CD4-positive, alpha-beta memory T cell (primary cell): ENCODE measurements at regions not wholly inside any gene's neighbourhood (a gene's known extent, or its start where the extent isn't known, plus 50 kb on each side); places are given as distances from the start of the nearest gene placed in this dataset.
"Not testable (repeated sequence)": the region's sequence is repeated elsewhere in the genome, so short reads cannot be mapped to it uniquely, and the experiment has no call there.

ENCODE experiments used
- CTCF ChIA-PET: fragments of 350-600 bp; sonication (Branson Sonifier 250); formaldehyde crosslinking; loops from one replicate; lab custom pipeline; 2021; ENCODE audit warnings: inconsistent platforms; ENCODE audit not compliant: partially characterized antibody; lab: Charles Lee
- POLR2A ChIA-PET: fragments of 350-600 bp; sonication (Branson Sonifier 250); formaldehyde crosslinking; loops from one replicate; lab custom pipeline; 2021; ENCODE audit not compliant: partially characterized antibody; lab: Charles Lee
- DNase-seq, 5 donors: peaks; one replicate each; pipeline versions ENCODE4 v3.0.0 to v3.0.0-alpha.2; 2020 to 2022; ENCODE audit warnings: mixed read lengths in 1 of 5
- H3K27ac ChIP-seq: one replicate; pipeline ENCODE4 v1.7.0; 2013; ENCODE audit warnings: low read depth, low read length
- H3K27me3 ChIP-seq: 2 replicates; pipeline ENCODE4 v1.7.0; 2013; ENCODE audit warnings: mild to moderate bottlenecking, low read length, moderate library complexity; ENCODE audit not compliant: insufficient read depth
- H3K36me3 ChIP-seq: 2 replicates; pipeline ENCODE4 v1.7.0; 2013; ENCODE audit warnings: mild to moderate bottlenecking, low read length, moderate library complexity; ENCODE audit not compliant: insufficient read depth
- H3K4me1 ChIP-seq: 2 replicates; pipeline ENCODE4 v1.7.0; 2013; ENCODE audit warnings: mild to moderate bottlenecking, low read length, moderate library complexity; ENCODE audit not compliant: insufficient read depth
- H3K4me3 ChIP-seq, 2 donors: one replicate each; pipeline ENCODE4 v1.7.0; 2013; ENCODE audit warnings: low read length in 2 of 2, mild to moderate bottlenecking in 1 of 2
- H3K9me3 ChIP-seq, 2 donors: one replicate each; pipeline ENCODE4 v1.7.0; 2013; ENCODE audit warnings: low read length in 2 of 2, control low read depth in 1 of 2; ENCODE audit not compliant: control insufficient read depth in 1 of 2
- H3K27ac Mint-ChIP-seq, 7 donors: one replicate each; pipeline ENCODE4 v1.8.0; 2020 to 2021; ENCODE audit warnings: mixed read lengths in 7 of 7, mild to moderate bottlenecking in 6 of 7, inconsistent platforms in 3 of 7, moderate library complexity in 3 of 7
- H3K27me3 Mint-ChIP-seq, 2 donors: one replicate each; pipeline ENCODE4 v1.8.0; 2020 to 2021; ENCODE audit warnings: mixed read lengths in 2 of 2
- H3K36me3 Mint-ChIP-seq, 2 donors: one replicate each; pipeline ENCODE4 v1.8.0; 2020 to 2021; ENCODE audit warnings: mixed read lengths in 2 of 2, inconsistent platforms in 1 of 2, mild to moderate bottlenecking in 1 of 2
- H3K4me1 Mint-ChIP-seq, 4 donors: one replicate each; pipeline ENCODE4 v1.8.0; 2020 to 2021; ENCODE audit warnings: mixed read lengths in 4 of 4, mild to moderate bottlenecking in 1 of 4
- H3K4me3 Mint-ChIP-seq, 8 donors: one replicate each; pipeline ENCODE4 v1.8.0; 2020 to 2021; ENCODE audit warnings: mixed read lengths in 8 of 8, mild to moderate bottlenecking in 7 of 8, moderate library complexity in 6 of 8, inconsistent platforms in 3 of 8
- H3K9me3 Mint-ChIP-seq, 8 donors: one replicate each; pipeline ENCODE4 v1.8.0; 2020 to 2021; ENCODE audit warnings: mixed read lengths in 8 of 8, mild to moderate bottlenecking in 5 of 8, inconsistent platforms in 3 of 8, moderate library complexity in 1 of 8
- intact Hi-C: fragments of 100-400 bp; cut with micrococcal nuclease; formaldehyde crosslinking; loops from one replicate; pipeline ENCODE4 v1.15.1; 2023

GRCh38 chr21:9740991-9741742, 780.2 kb upstream of the TPTE start:
- H3K27ac Mint-ChIP-seq, POLR2A ChIA-PET, H3K36me3 Mint-ChIP-seq, intact Hi-C loops, H3K36me3 ChIP-seq, H3K9me3 ChIP-seq, H3K27ac ChIP-seq, H3K4me3 Mint-ChIP-seq, H3K4me1 Mint-ChIP-seq, CTCF ChIA-PET, DNase-seq, H3K27me3 Mint-ChIP-seq, H3K4me1 ChIP-seq, H3K4me3 ChIP-seq, H3K27me3 ChIP-seq: not testable (repeated sequence)
- peaks cover 0 to 32% (median 24%) of the 10 kb centered on the region in 8 donors for H3K9me3 Mint-ChIP-seq

GRCh38 chr21:9743566-9743965, 777.8 kb upstream of the TPTE start:
- H3K4me1 ChIP-seq, H3K27ac Mint-ChIP-seq, H3K4me3 Mint-ChIP-seq, H3K4me3 ChIP-seq, H3K27ac ChIP-seq, H3K36me3 Mint-ChIP-seq, H3K27me3 ChIP-seq, POLR2A ChIA-PET, H3K36me3 ChIP-seq, DNase-seq, CTCF ChIA-PET, H3K9me3 ChIP-seq, intact Hi-C loops, H3K27me3 Mint-ChIP-seq, H3K4me1 Mint-ChIP-seq: not testable (repeated sequence)
- peaks cover 0 to 36% (median 23%) of the 10 kb centered on the region in 8 donors for H3K9me3 Mint-ChIP-seq

GRCh38 chr21:9744166-9744565, 777.2 kb upstream of the TPTE start:
- not testable (repeated sequence) for H3K27me3 Mint-ChIP-seq

GRCh38 chr21:9744593-9744992, 776.8 kb upstream of the TPTE start:
- H3K9me3 ChIP-seq, H3K27ac Mint-ChIP-seq, intact Hi-C loops, CTCF ChIA-PET, H3K4me1 Mint-ChIP-seq, H3K4me3 ChIP-seq, DNase-seq, H3K4me1 ChIP-seq, POLR2A ChIA-PET, H3K27me3 ChIP-seq, H3K27ac ChIP-seq, H3K27me3 Mint-ChIP-seq, H3K36me3 ChIP-seq, H3K4me3 Mint-ChIP-seq, H3K36me3 Mint-ChIP-seq: not testable (repeated sequence)
- peaks cover 0 to 30% (median 16%) of the 10 kb centered on the region in 8 donors for H3K9me3 Mint-ChIP-seq

More at GRCh38 chr21:9744166-9744565, 777.2 kb upstream of the TPTE start:
- H3K4me1 Mint-ChIP-seq, H3K9me3 ChIP-seq, H3K36me3 ChIP-seq, H3K4me3 ChIP-seq, CTCF ChIA-PET, DNase-seq, H3K4me1 ChIP-seq, H3K36me3 Mint-ChIP-seq, H3K4me3 Mint-ChIP-seq, H3K27ac Mint-ChIP-seq, intact Hi-C loops, POLR2A ChIA-PET, H3K27ac ChIP-seq, H3K27me3 ChIP-seq: not testable (repeated sequence)
- peaks cover 0 to 34% (median 20%) of the 10 kb centered on the region in 8 donors for H3K9me3 Mint-ChIP-seq

- H3K4me3 Mint-ChIP-seq, H3K36me3 Mint-ChIP-seq, intact Hi-C loops, H3K27me3 Mint-ChIP-seq, H3K36me3 ChIP-seq, H3K4me1 Mint-ChIP-seq, CTCF ChIA-PET, H3K27ac ChIP-seq, H3K9me3 ChIP-seq, POLR2A ChIA-PET, H3K27me3 ChIP-seq, DNase-seq, H3K4me1 ChIP-seq, H3K4me3 ChIP-seq, H3K27ac Mint-ChIP-seq: not testable (repeated sequence)
- peaks cover 0 to 23% (median 13%) of the 10 kb centered on the region in 8 donors for H3K9me3 Mint-ChIP-seq
Observed at GRCh38 chr21:9745457-9746108, 775.8 kb upstream of the TPTE start.

- H3K4me3 Mint-ChIP-seq, H3K4me1 ChIP-seq, H3K27ac ChIP-seq, DNase-seq, H3K36me3 Mint-ChIP-seq, intact Hi-C loops, CTCF ChIA-PET, H3K27me3 ChIP-seq, H3K4me1 Mint-ChIP-seq, H3K27me3 Mint-ChIP-seq, H3K27ac Mint-ChIP-seq, H3K4me3 ChIP-seq, POLR2A ChIA-PET, H3K9me3 ChIP-seq, H3K36me3 ChIP-seq: not testable (repeated sequence)
- peaks cover 0 to 15% (median 7%) of the 10 kb centered on the region in 8 donors for H3K9me3 Mint-ChIP-seq
Observed at GRCh38 chr21:9746311-9746710, 775.1 kb upstream of the TPTE start.

GRCh38 chr21:9746831-9747606, 774.4 kb upstream of the TPTE start:
- intact Hi-C loops, H3K4me1 Mint-ChIP-seq, H3K27ac Mint-ChIP-seq, H3K27me3 ChIP-seq, H3K4me1 ChIP-seq, H3K36me3 Mint-ChIP-seq, DNase-seq, H3K36me3 ChIP-seq, H3K4me3 ChIP-seq, H3K4me3 Mint-ChIP-seq, H3K27me3 Mint-ChIP-seq, H3K27ac ChIP-seq, CTCF ChIA-PET, H3K9me3 Mint-ChIP-seq, POLR2A ChIA-PET: not testable (repeated sequence)
- H3K9me3 ChIP-seq = peaks cover 0 to 10% of the 10 kb centered on the region in 2 donors
